Ovary (tissue), 7 donors: ENCODE measurements at regions not wholly inside any gene's neighbourhood (a gene's known extent, or its start where the extent isn't known, plus 50 kb on each side); places are given as distances from the start of the nearest gene placed in this dataset.

Source experiments
- DNase-seq, 5 donors: peaks; one replicate each; pipeline ENCODE4 v3.0.0-alpha.2; 2019 to 2020
- H3K27ac ChIP-seq, 2 donors: fragments of 200-600 bp; one replicate each; pipeline versions ENCODE4 v1.5.1 to v1.8.0; 2019 to 2022
- H3K27me3 ChIP-seq: fragments of 200-600 bp; one replicate; pipeline ENCODE4 v1.8.0; 2022
- H3K36me3 ChIP-seq: fragments of 200-600 bp; sonication (generic); one replicate; pipeline ENCODE4 v1.5.1; 2019
- H3K4me1 ChIP-seq: one replicate; pipeline ENCODE4 v1.8.1; 2013; ENCODE audit warnings: mild to moderate bottlenecking, moderate library complexity; ENCODE audit not compliant: insufficient read depth
- H3K4me3 ChIP-seq: fragments of 200-600 bp; sonication (generic); one replicate; pipeline ENCODE4 v1.5.1; 2017
- H3K9me3 ChIP-seq, 2 donors: fragments of 200-600 bp in 1 of 2; sonication (generic) in 1 of 2; one replicate each; pipeline versions ENCODE4 v1.5.1 to v1.8.1; 2013 to 2019; ENCODE audit warnings: mild to moderate bottlenecking in 1 of 2, moderate library complexity in 1 of 2
- CTCF ChIP-seq, 3 donors: fragments of 450-650 bp in 2 of 3; fragments of 200-600 bp in 1 of 3; IDR thresholded peaks; one replicate each; pipeline versions ENCODE4 v1.5.1 to v1.8.0; 2016 to 2022; ENCODE audit warnings: antibody characterized with exemption in 3 of 3, mild to moderate bottlenecking in 1 of 3
- EP300 ChIP-seq: sonication (generic); formaldehyde crosslinking; IDR thresholded peaks from one replicate; pipeline ENCODE4 v1.6.1; 2017; ENCODE audit warnings: antibody characterized with exemption
- POLR2A ChIP-seq: fragments of 450-650 bp; IDR thresholded peaks from one replicate; pipeline ENCODE4 v1.6.1; 2017; ENCODE audit warnings: antibody characterized with exemption, mild to moderate bottlenecking, moderate library complexity
- WGBS, 3 donors: extraction: QIAGEN DNeasy Blood & Tissue Kit in 1 of 3; methylation state at CpG; one replicate each; pipeline versions ENCODE4 v1.1.5 to v1.1.7; 2013 to 2017; 5-methylcytosine and 5-hydroxymethylcytosine counted together
- intact Hi-C, 4 donors: fragments of 100-400 bp; cut with DNase I; formaldehyde crosslinking; loops; one replicate each; pipeline versions ENCODE4 v1.11.0 to v1.15.1; 2022 to 2023
- donor health status: DM: no; HTN: no; CAD: no; lungs with moderate emphysema.
- donor health status: DM: no; HTN: no; CAD: no.
- donor health status: Bipolar disorder and iron deficiency.
- donor health status: DM: no; HTN: no; CAD: no.
- donor health status: DM: yes; HTN: yes; CAD: no.

GRCh38 chr2:15801904-15802303, 138.4 kb upstream of the MYCN start:
- WGBS, 3 donors, result 91 to 95% (median 94%) methylated on average over 6 of the region's 6 CpGs
- H3K27me3 ChIP-seq, result no peaks in the 10 kb centered on the region
- DNase-seq, result no peak
- intact Hi-C loops, result loop anchor here in 1 of 4 donors (5.0 kb wide), 1 partner anchor 70 kb away; no protein-coding TSS in a partner anchor
- no peaks in the 10 kb centered on the region for H3K9me3 ChIP-seq
- no peak overlapping the region for H3K4me3 ChIP-seq
- H3K27ac ChIP-seq, result no peak overlapping the region
- no peaks in the 10 kb centered on the region for H3K4me1 ChIP-seq
- TF ChIP-seq CTCF (IDR thresholded peaks at IDR 0.05), result no peak
- no peak for TF ChIP-seq POLR2A
- no peaks in the 10 kb centered on the region for H3K36me3 ChIP-seq

- no peaks in the 10 kb centered on the region for H3K27me3 ChIP-seq
- 41 to 57% (median 55%) methylated on average over 10 of the region's 10 CpGs for WGBS, 3 donors
- H3K27ac ChIP-seq, result no peak overlapping the region
- no peaks in the 10 kb centered on the region for H3K4me1 ChIP-seq
- no peaks in the 10 kb centered on the region for H3K36me3 ChIP-seq
- no peak overlapping the region for H3K4me3 ChIP-seq
- intact Hi-C loops, result loop anchor here in 1 of 4 donors (5.0 kb wide), 1 partner anchor 71 kb away; no protein-coding TSS in a partner anchor
- no peaks in the 10 kb centered on the region for H3K9me3 ChIP-seq
- TF ChIP-seq POLR2A (no peak), EP300 (no peak), CTCF (IDR thresholded peaks at IDR 0.05) (no peak)
- no peak for DNase-seq
Measured at GRCh38 chr2:15802657-15803542, 137.4 kb upstream of the MYCN start.

- WGBS, 3 donors, result 95 to 97% (median 96%) methylated on average over 12 of the region's 12 CpGs
- no peaks in the 10 kb centered on the region for H3K36me3 ChIP-seq
- no peaks in the 10 kb centered on the region for H3K4me1 ChIP-seq
- no peak overlapping the region for H3K4me3 ChIP-seq
- H3K27me3 ChIP-seq, result no peaks in the 10 kb centered on the region
- no peak overlapping the region for H3K27ac ChIP-seq
- H3K9me3 ChIP-seq, result no peaks in the 10 kb centered on the region
- no peak for DNase-seq
- TF ChIP-seq POLR2A, result no peak
- TF ChIP-seq CTCF (IDR thresholded peaks at IDR 0.05), result no peak
- no peak for TF ChIP-seq EP300
- intact Hi-C loops, result loop anchor here in 1 of 4 donors (5.0 kb wide), 1 partner anchor 71 kb away; no protein-coding TSS in a partner anchor
Measured at GRCh38 chr2:15803543-15804245, 136.7 kb upstream of the MYCN start.

GRCh38 chr2:15804246-15804619, 136.1 kb upstream of the MYCN start:
- no peaks in the 10 kb centered on the region for H3K4me1 ChIP-seq
- no peak for DNase-seq
- no peaks in the 10 kb centered on the region for H3K27me3 ChIP-seq
- TF ChIP-seq POLR2A, result no peak
- no peak for TF ChIP-seq CTCF (IDR thresholded peaks at IDR 0.05)
- no peaks in the 10 kb centered on the region for H3K9me3 ChIP-seq
- intact Hi-C loops, result loop anchor here in 1 of 4 donors (5.0 kb wide), 1 partner anchor 72 kb away; no protein-coding TSS in a partner anchor
- no peak overlapping the region for H3K27ac ChIP-seq
- no peak overlapping the region for H3K4me3 ChIP-seq
- no peaks in the 10 kb centered on the region for H3K36me3 ChIP-seq
- WGBS, 3 donors, result 85 to 94% (median 91%) methylated on average over 1 of the region's 1 CpG
